SU-DHL-6 (cell line): ENCODE measurements at regions not wholly inside any gene's neighbourhood (a gene's known extent, or its start where the extent isn't known, plus 50 kb on each side); places are given as distances from the start of the nearest gene placed in this dataset.

ENCODE experiments used
- H2AFZ ChIP-seq: fragments of 200-600 bp; sonication (generic); 2 replicates; pipeline ENCODE4 v1.6.1; 2014; ENCODE audit warnings: low read depth, mild to moderate bottlenecking, moderate library complexity, mixed read lengths, antibody characterized with exemption, low read length; ENCODE audit not compliant: severe bottlenecking
- H3F3A ChIP-seq: fragments of 200-600 bp; shearing (Covaris generic); 2 replicates; pipeline ENCODE4 v1.6.0; 2016; ENCODE audit warnings: antibody characterized with exemption, mild to moderate bottlenecking; ENCODE audit not compliant: insufficient read depth
- H3K27ac ChIP-seq: fragments of 200-600 bp; sonication (generic); 2 replicates; pipeline ENCODE4 v1.5.1; 2016; ENCODE audit warnings: low read depth, mild to moderate bottlenecking, low read length, moderate library complexity, mixed read lengths
- H3K27me3 ChIP-seq: fragments of 200-600 bp; sonication (generic), shearing (Covaris generic); 2 replicates; pipeline ENCODE4 v1.6.0; 2014; ENCODE audit warnings: mild to moderate bottlenecking, low read length
- H3K36me3 ChIP-seq: fragments of 200-600 bp; sonication (generic); 2 replicates; pipeline ENCODE4 v1.6.1; 2014; ENCODE audit warnings: mild to moderate bottlenecking, low read length, mixed read lengths
- H3K4me2 ChIP-seq: fragments of 300-600, 200-600 bp; shearing (Covaris generic), sonication (generic); 2 replicates; pipeline ENCODE4 v1.6.0; 2014; ENCODE audit warnings: low read length, low read depth, mild to moderate bottlenecking; ENCODE audit not compliant: poor library complexity, severe bottlenecking
- H3K4me3 ChIP-seq: fragments of 200-600 bp; sonication (generic); 2 replicates; pipeline ENCODE4 v1.5.1; 2014; ENCODE audit warnings: antibody characterized with exemption, low read length, mild to moderate bottlenecking, mixed read lengths; ENCODE audit not compliant: insufficient read depth, poor library complexity, severe bottlenecking
- H3K79me2 ChIP-seq: fragments of 200-600 bp; sonication (generic); 2 replicates; pipeline ENCODE4 v1.6.1; 2014; ENCODE audit warnings: mild to moderate bottlenecking, low read length, moderate library complexity; ENCODE audit not compliant: insufficient read depth
- H3K9ac ChIP-seq: fragments of 200-600 bp; sonication (generic); 2 replicates; pipeline ENCODE4 v1.7.0; 2014; ENCODE audit warnings: mild to moderate bottlenecking, low read length
- H3K9me2 ChIP-seq: fragments of 200-600 bp; sonication (generic); replicated peaks from 2 replicates; pipeline ENCODE4 v1.6.1; 2014; ENCODE audit warnings: low read length; ENCODE audit not compliant: insufficient read depth
- H3K9me3 ChIP-seq: fragments of 200-600 bp; sonication (generic); 2 replicates; pipeline ENCODE4 v1.6.1; 2014; ENCODE audit warnings: low read length, mixed read lengths; ENCODE audit not compliant: insufficient read depth
- H4K20me1 ChIP-seq: fragments of 200-600 bp; sonication (generic); 2 replicates; pipeline ENCODE4 v1.6.1; 2014; ENCODE audit warnings: low read depth, mild to moderate bottlenecking, antibody characterized with exemption, low read length, moderate library complexity, mixed read lengths
- EZH2phosphoT487 ChIP-seq: fragments of 200-600 bp; sonication (generic), shearing (Covaris generic); conservative IDR thresholded peaks from 2 replicates; pipeline ENCODE4 v1.6.1; 2018; ENCODE audit warnings: mild to moderate bottlenecking, antibody characterized with exemption, low read length, moderate library complexity, mixed read lengths
- TF ChIP-seq, protein P1 (sequence below): fragments of 200-600 bp; sonication (generic); IDR thresholded peaks from one replicate; pipeline ENCODE4 v1.5.1; 2017; ENCODE audit warnings: antibody characterized with exemption, mild to moderate bottlenecking, low read length, moderate library complexity; ENCODE audit not compliant: insufficient read depth, poor library complexity, severe bottlenecking

DNA sequence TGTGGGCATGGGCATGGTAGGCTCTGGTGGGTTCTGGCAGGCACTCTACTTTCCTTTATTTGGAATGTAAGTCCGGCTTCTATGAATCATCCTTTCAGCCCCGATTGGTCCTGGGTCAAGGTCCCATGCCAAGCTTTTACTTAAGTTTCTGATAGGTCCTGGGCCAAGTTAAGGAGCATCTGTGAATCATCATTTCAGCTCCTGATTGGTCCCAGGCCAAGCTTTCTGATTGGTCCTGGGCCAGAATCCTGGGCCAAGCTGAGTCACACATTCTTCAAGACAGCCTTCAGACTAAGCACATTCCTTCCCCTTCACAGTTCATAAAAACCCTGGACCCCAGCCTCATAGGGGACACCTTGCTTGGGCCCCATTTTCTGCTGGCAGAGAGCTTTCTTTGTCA is 231.0 kb upstream of the EYS start:
- no peaks in the 10 kb centered on the region for H3F3A ChIP-seq
- no peaks in the 10 kb centered on the region for H3K9me2 ChIP-seq
- H2AFZ ChIP-seq: no peak overlapping the region
- H3K79me2 ChIP-seq: no peaks in the 10 kb centered on the region
- H3K4me2 ChIP-seq: no peak overlapping the region
- no peak overlapping the region for H3K27ac ChIP-seq
- TF ChIP-seq EZH2phosphoT487: no peak
- TF ChIP-seq, protein P1, sequence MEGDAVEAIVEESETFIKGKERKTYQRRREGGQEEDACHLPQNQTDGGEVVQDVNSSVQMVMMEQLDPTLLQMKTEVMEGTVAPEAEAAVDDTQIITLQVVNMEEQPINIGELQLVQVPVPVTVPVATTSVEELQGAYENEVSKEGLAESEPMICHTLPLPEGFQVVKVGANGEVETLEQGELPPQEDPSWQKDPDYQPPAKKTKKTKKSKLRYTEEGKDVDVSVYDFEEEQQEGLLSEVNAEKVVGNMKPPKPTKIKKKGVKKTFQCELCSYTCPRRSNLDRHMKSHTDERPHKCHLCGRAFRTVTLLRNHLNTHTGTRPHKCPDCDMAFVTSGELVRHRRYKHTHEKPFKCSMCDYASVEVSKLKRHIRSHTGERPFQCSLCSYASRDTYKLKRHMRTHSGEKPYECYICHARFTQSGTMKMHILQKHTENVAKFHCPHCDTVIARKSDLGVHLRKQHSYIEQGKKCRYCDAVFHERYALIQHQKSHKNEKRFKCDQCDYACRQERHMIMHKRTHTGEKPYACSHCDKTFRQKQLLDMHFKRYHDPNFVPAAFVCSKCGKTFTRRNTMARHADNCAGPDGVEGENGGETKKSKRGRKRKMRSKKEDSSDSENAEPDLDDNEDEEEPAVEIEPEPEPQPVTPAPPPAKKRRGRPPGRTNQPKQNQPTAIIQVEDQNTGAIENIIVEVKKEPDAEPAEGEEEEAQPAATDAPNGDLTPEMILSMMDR: no peak
- no peaks in the 10 kb centered on the region for H3K36me3 ChIP-seq
- H3K9me3 ChIP-seq: 0 out of 2 replicates have a peak, but pooled peaks cover 9% of the 10 kb centered on the region
- no peak overlapping the region for H3K9ac ChIP-seq
- H3K4me3 ChIP-seq: no peak overlapping the region
- no peaks in the 10 kb centered on the region for H4K20me1 ChIP-seq
- no peaks in the 10 kb centered on the region for H3K27me3 ChIP-seq

DNA sequence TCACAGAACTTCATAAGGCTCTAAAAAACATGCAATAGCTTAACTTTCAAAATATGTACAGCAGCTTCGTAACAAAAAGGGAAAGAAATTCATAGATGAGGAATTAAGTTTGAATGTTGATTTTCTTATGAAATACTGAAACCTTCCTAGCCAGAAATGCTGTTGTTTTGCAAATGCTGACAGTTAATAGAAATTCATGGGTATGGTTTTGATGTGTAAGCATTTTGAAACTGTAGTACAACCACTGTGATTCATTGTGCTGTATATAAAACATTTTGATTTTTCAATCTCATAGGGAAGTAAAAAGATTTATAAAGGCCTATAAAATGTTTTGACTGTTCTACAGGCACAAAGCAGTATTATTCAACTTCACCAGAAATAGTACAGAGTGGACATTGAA is 228.4 kb upstream of the EYS start:
- H2AFZ ChIP-seq: no peak overlapping the region
- TF ChIP-seq EZH2phosphoT487: no peak
- TF ChIP-seq, protein P1: no peak
- H3K9ac ChIP-seq: no peak overlapping the region
- no peak overlapping the region for H3K4me3 ChIP-seq
- no peaks in the 10 kb centered on the region for H3K27me3 ChIP-seq
- H3K36me3 ChIP-seq: no peaks in the 10 kb centered on the region
- H3K79me2 ChIP-seq: no peaks in the 10 kb centered on the region
- no peak overlapping the region for H3K4me2 ChIP-seq
- H3K27ac ChIP-seq: no peak overlapping the region
- H3K9me3 ChIP-seq: peaks cover 10% of the 10 kb centered on the region; the same call in 1 of the 2 replicates
- H4K20me1 ChIP-seq: no peaks in the 10 kb centered on the region
- H3K9me2 ChIP-seq: no peaks in the 10 kb centered on the region
- H3F3A ChIP-seq: no peaks in the 10 kb centered on the region

DNA sequence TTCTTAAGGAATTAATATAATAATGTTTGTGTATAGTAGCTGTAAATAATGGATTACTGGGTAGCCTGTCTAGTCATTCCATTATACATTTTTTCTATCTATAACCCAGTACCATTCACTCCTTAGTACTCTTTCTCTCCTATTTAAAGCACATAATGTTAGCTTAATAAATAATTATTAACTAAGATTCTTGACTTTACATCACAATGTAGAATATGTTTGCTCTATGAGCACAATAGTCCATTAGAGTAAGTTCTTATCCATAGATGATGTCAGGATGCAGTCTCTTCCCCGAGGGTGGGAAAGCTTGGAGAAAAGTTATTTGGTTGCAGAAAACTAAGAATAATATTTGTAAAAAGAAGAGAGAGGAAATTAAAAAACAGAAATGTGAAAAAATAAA is 226.4 kb upstream of the EYS start:
- Histone ChIP-seq H3K9me3 (peaks cover 14% of the 10 kb centered on the region; the same call in 1 of the 2 replicates), H3F3A (no peaks in the 10 kb centered on the region), H3K79me2 (no peaks in the 10 kb centered on the region), H3K9ac (no peak overlapping the region), H2AFZ (no peak overlapping the region), H3K9me2 (no peaks in the 10 kb centered on the region), H4K20me1 (no peaks in the 10 kb centered on the region), H3K4me2 (no peak overlapping the region), H3K27me3 (no peaks in the 10 kb centered on the region), H3K36me3 (no peaks in the 10 kb centered on the region), H3K27ac (no peak overlapping the region), H3K4me3 (no peak overlapping the region)
- no peak for TF ChIP-seq EZH2phosphoT487
- TF ChIP-seq, protein P1: no peak

DNA sequence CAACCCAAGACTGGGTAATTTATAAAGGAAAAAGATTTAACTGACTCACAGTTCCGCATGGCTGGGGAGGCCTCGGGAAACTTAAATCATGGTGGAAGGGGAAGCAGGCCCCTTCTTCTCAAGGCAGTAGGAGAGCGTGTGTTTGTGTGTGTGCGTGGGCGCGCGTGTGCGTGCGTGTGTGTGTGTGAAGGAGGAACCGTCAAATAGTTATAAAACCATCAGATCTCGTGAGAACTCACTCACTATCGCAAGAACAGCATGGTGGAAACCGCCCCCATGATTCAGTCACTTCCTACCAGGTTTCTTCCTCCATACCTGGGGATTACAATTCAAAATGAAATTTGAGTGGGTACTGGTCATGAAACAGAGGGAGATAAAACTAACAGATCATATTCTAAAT is 220.1 kb upstream of the EYS start:
- Histone ChIP-seq H3F3A (no peaks in the 10 kb centered on the region), H3K36me3 (no peaks in the 10 kb centered on the region), H3K27ac (no peak overlapping the region), H3K27me3 (no peaks in the 10 kb centered on the region), H2AFZ (no peak overlapping the region), H3K79me2 (no peaks in the 10 kb centered on the region), H4K20me1 (no peaks in the 10 kb centered on the region), H3K9ac (no peak overlapping the region), H3K4me3 (no peak overlapping the region), H3K9me3 (peaks cover 14% of the 10 kb centered on the region; the same call in 1 of the 2 replicates), H3K9me2 (no peaks in the 10 kb centered on the region), H3K4me2 (no peak overlapping the region)
- TF ChIP-seq, protein P1: no peak
- no peak for TF ChIP-seq EZH2phosphoT487
